Gastrocnemius medialis (tissue), 4 donors: ENCODE measurements at regions not wholly inside any gene's neighbourhood (a gene's known extent, or its start where the extent isn't known, plus 50 kb on each side); places are given as distances from the start of the nearest gene placed in this dataset.

Experiments
- ATAC-seq, 2 donors: fragments of 150-250 bp; one replicate each; pipeline ENCODE4 v1.9.1; 2016
- DNase-seq, 2 donors: peaks; one replicate each; pipeline ENCODE4 v3.0.0-alpha.2; 2019
- H3K27ac ChIP-seq, 4 donors: fragments of 200-600 bp; sonication (generic); 1 replicate in 1 of 4; 2 replicates in 3 of 4; pipeline ENCODE4 v1.5.1; 2016 to 2018; ENCODE audit warnings: mild to moderate bottlenecking in 2 of 4, moderate library complexity in 1 of 4
- H3K27me3 ChIP-seq, 3 donors: fragments of 200-600 bp; sonication (generic) in 2 of 3; 1 replicate in 1 of 3; 2 replicates in 2 of 3; pipeline versions ENCODE4 v1.5.1 to v1.6.0; 2016 to 2019; ENCODE audit warnings: mild to moderate bottlenecking in 1 of 3, moderate library complexity in 1 of 3
- H3K36me3 ChIP-seq, 2 donors: fragments of 200-600 bp; sonication (generic) in 1 of 2; one replicate each; pipeline ENCODE4 v1.5.1; 2017 to 2018
- H3K4me1 ChIP-seq, 2 donors: fragments of 200-600 bp; sonication (generic) in 1 of 2; one replicate each; pipeline ENCODE4 v1.5.1; 2016 to 2017; ENCODE audit warnings: mild to moderate bottlenecking in 2 of 2
- H3K4me3 ChIP-seq, 4 donors: fragments of 200-600 bp; sonication (generic) in 3 of 4; 1 replicate in 1 of 4; 2 replicates in 3 of 4; pipeline ENCODE4 v1.5.1; 2016 to 2019; ENCODE audit warnings: mild to moderate bottlenecking in 2 of 4
- H3K9me3 ChIP-seq, 3 donors: fragments of 200-600 bp; sonication (generic) in 2 of 3; 1 replicate in 1 of 3; 2 replicates in 2 of 3; pipeline ENCODE4 v1.5.1; 2016 to 2019
- CTCF ChIP-seq, 5 experiments: fragments of 450-650 bp in 3 of 5; fragments of 200-600 bp in 2 of 5; sonication (generic) in 2 of 5; IDR thresholded peaks in 4 of 5; conservative IDR thresholded peaks in 1 of 5; 1 replicate in 4 of 5; 2 replicates in 1 of 5; pipeline ENCODE4 v1.5.1; 2016 to 2019; ENCODE audit warnings: antibody characterized with exemption in 5 of 5, mild to moderate bottlenecking in 3 of 5, moderate library complexity in 3 of 5
- POLR2A ChIP-seq, 2 donors: fragments of 450-650 bp; IDR thresholded peaks; one replicate each; pipeline ENCODE4 v1.6.1; 2017; ENCODE audit warnings: antibody characterized with exemption in 2 of 2, mild to moderate bottlenecking in 2 of 2, moderate library complexity in 2 of 2
- in situ Hi-C, 4 donors: fragments of 200-750 bp; cut with MboI; loops; one replicate each; pipeline versions ENCODE4 v1.15.0 to v1.8.0; 2017; ENCODE audit warnings: low sequenced_read_pairs in 4 of 4
- intact Hi-C: fragments of 100-400 bp; cut with DNase I; formaldehyde crosslinking; loops from one replicate; pipeline ENCODE4 v1.15.1; 2023; ENCODE audit warnings: low total_unique reads

- intact Hi-C loops (no loop called here), in situ Hi-C loops (no loop called here)
- Histone ChIP-seq H3K4me3 (no peak overlapping the region), H3K4me1 (no peaks in the 10 kb centered on the region), H3K27me3 (no peaks in the 10 kb centered on the region), H3K36me3 (no peaks in the 10 kb centered on the region), H3K27ac (no peak overlapping the region), H3K9me3 (no peaks in the 10 kb centered on the region)
- DNase-seq (no peak), ATAC-seq (no peak)
- TF ChIP-seq CTCF (IDR thresholded peaks at IDR 0.05 in 4 of 5, conservative IDR thresholded peaks at IDR 0.05 in 1 of 5) (no peak), POLR2A (IDR thresholded peaks at IDR 0.05) (no peak)
Measured at GRCh38 chr2:9108210-9108967, 98.2 kb upstream of the ASAP2 start.

GRCh38 chr2:9107168-9108025, 99.2 kb upstream of the ASAP2 start:
- no peak overlapping the region for H3K4me3 ChIP-seq
- in situ Hi-C loops (no loop called here), intact Hi-C loops (no loop called here)
- H3K4me1 ChIP-seq = no peaks in the 10 kb centered on the region
- H3K27me3 ChIP-seq = no peaks in the 10 kb centered on the region
- no peak for ATAC-seq
- DNase-seq = no peak
- no peak for TF ChIP-seq POLR2A (IDR thresholded peaks at IDR 0.05)
- no peak for TF ChIP-seq CTCF (IDR thresholded peaks at IDR 0.05 in 4 of 5, conservative IDR thresholded peaks at IDR 0.05 in 1 of 5)
- H3K36me3 ChIP-seq = no peaks in the 10 kb centered on the region
- H3K27ac ChIP-seq = no peak overlapping the region
- H3K9me3 ChIP-seq = no peaks in the 10 kb centered on the region

GRCh38 chr2:9106338-9107167, 100.1 kb upstream of the ASAP2 start:
- no peak for DNase-seq
- no peaks in the 10 kb centered on the region for H3K4me1 ChIP-seq
- no peaks in the 10 kb centered on the region for H3K9me3 ChIP-seq
- intact Hi-C loops (no loop called here), in situ Hi-C loops (no loop called here)
- no peak overlapping the region for H3K4me3 ChIP-seq
- ATAC-seq = peak; percentile 57 to 71
- H3K27me3 ChIP-seq = no peaks in the 10 kb centered on the region
- H3K36me3 ChIP-seq = no peaks in the 10 kb centered on the region
- TF ChIP-seq POLR2A (IDR thresholded peaks at IDR 0.05) (no peak), CTCF (IDR thresholded peaks at IDR 0.05 in 4 of 5, conservative IDR thresholded peaks at IDR 0.05 in 1 of 5) (no peak)
- no peak overlapping the region for H3K27ac ChIP-seq

GRCh38 chr2:9105601-9106337, 100.8 kb upstream of the ASAP2 start:
- peak in 1 of 2 donors; percentile 13 for ATAC-seq
- Histone ChIP-seq H3K4me3 (no peak overlapping the region), H3K27ac (no peak overlapping the region), H3K4me1 (no peaks in the 10 kb centered on the region), H3K27me3 (no peaks in the 10 kb centered on the region), H3K9me3 (no peaks in the 10 kb centered on the region), H3K36me3 (no peaks in the 10 kb centered on the region)
- no peak for DNase-seq
- intact Hi-C loops = no loop called here
- in situ Hi-C loops = no loop called here
- TF ChIP-seq CTCF (IDR thresholded peaks at IDR 0.05 in 4 of 5, conservative IDR thresholded peaks at IDR 0.05 in 1 of 5) = no peak
- no peak for TF ChIP-seq POLR2A (IDR thresholded peaks at IDR 0.05)
